Vagina (tissue), 2 donors: ENCODE measurements at regions not wholly inside any gene's neighbourhood (a gene's known extent, or its start where the extent isn't known, plus 50 kb on each side); places are given as distances from the start of the nearest gene placed in this dataset.

Experiments
- POLR2AphosphoS5 ChIP-seq, 2 donors: sonication (generic); formaldehyde crosslinking; IDR thresholded peaks; one replicate each; pipeline ENCODE4 v1.9.0; 2017; ENCODE audit warnings: antibody characterized with exemption in 2 of 2, mild to moderate bottlenecking in 2 of 2, low read depth in 1 of 2; ENCODE audit not compliant: insufficient read depth in 1 of 2
- TF ChIP-seq, protein P1 (sequence below), 3 experiments: fragments of 450-650 bp in 2 of 3; fragments of 200-600 bp in 1 of 3; sonication (generic) in 1 of 3; IDR thresholded peaks; one replicate each; pipeline ENCODE4 v1.5.1; 2017 to 2019; ENCODE audit warnings: antibody characterized with exemption in 3 of 3, mild to moderate bottlenecking in 2 of 3, moderate library complexity in 2 of 3

DNA sequence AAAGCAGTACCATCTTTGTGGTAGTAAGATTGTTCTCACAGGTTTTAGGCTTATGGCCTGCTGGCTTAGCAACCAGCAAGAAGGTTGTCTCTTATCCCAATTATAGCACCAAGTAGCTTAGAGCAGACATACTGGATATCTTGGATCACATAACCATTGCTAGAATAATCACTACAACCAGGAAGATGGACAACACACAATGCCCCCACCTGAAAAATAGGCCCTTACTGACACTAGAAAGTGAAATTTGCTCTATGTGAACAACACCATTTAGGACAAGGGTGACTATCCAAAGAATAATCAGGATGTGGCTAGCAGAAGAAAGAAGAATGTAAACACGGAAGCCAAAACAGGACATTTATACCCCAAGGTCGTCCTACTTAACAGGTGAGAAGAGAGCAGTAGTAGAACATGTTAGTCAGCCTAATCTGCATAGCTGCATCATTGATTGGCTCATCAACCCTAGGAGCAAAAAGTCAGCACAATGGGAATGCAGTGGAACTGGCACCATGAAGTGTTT, 172.7 kb upstream of the MARCKS start:
- TF ChIP-seq, protein P1, sequence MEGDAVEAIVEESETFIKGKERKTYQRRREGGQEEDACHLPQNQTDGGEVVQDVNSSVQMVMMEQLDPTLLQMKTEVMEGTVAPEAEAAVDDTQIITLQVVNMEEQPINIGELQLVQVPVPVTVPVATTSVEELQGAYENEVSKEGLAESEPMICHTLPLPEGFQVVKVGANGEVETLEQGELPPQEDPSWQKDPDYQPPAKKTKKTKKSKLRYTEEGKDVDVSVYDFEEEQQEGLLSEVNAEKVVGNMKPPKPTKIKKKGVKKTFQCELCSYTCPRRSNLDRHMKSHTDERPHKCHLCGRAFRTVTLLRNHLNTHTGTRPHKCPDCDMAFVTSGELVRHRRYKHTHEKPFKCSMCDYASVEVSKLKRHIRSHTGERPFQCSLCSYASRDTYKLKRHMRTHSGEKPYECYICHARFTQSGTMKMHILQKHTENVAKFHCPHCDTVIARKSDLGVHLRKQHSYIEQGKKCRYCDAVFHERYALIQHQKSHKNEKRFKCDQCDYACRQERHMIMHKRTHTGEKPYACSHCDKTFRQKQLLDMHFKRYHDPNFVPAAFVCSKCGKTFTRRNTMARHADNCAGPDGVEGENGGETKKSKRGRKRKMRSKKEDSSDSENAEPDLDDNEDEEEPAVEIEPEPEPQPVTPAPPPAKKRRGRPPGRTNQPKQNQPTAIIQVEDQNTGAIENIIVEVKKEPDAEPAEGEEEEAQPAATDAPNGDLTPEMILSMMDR (IDR thresholded peaks at IDR 0.05) = no peak
- TF ChIP-seq POLR2AphosphoS5 (IDR thresholded peaks at IDR 0.05; ENCODE audit: insufficient read depth in 1 of 2, low read depth in 1 of 2) = no peak
